MM.1S (cell line): ENCODE measurements at regions not wholly inside any gene's neighbourhood (a gene's known extent, or its start where the extent isn't known, plus 50 kb on each side); places are given as distances from the start of the nearest gene placed in this dataset.

Experiments used
- DNase-seq: peaks from one replicate; pipeline ENCODE4 v3.0.0-alpha.2; 2015
- H2AFZ ChIP-seq: fragments of 300-600 bp; sonication (generic); 2 replicates; pipeline ENCODE4 v1.6.0; 2016; ENCODE audit warnings: antibody characterized with exemption, low read length
- H3F3A ChIP-seq: fragments of 300-600 bp; sonication (generic); 2 replicates; pipeline ENCODE4 v1.6.1; 2016; ENCODE audit warnings: mild to moderate bottlenecking, antibody characterized with exemption, low read length, moderate library complexity, mixed read lengths; ENCODE audit not compliant: insufficient read depth
- H3K27ac ChIP-seq: fragments of 300-600 bp; sonication (generic); 2 replicates; pipeline ENCODE4 v1.5.1; 2016; ENCODE audit warnings: mild to moderate bottlenecking, low read length
- H3K27me3 ChIP-seq: fragments of 300-600 bp; sonication (generic); replicated peaks from 2 replicates; pipeline ENCODE4 v1.6.0; 2016; ENCODE audit warnings: low read length; ENCODE audit not compliant: insufficient read depth
- H3K36me3 ChIP-seq: fragments of 300-600 bp; sonication (generic); replicated peaks from 2 replicates; pipeline ENCODE4 v1.6.1; 2016; ENCODE audit warnings: mild to moderate bottlenecking, low read length, mixed read lengths; ENCODE audit not compliant: insufficient read depth
- H3K4me1 ChIP-seq: fragments of 300-600 bp; sonication (generic); 2 replicates; pipeline ENCODE4 v1.6.1; 2016; ENCODE audit warnings: low read length, mixed read lengths
- H3K4me2 ChIP-seq: fragments of 300-600 bp; sonication (generic); 2 replicates; pipeline ENCODE4 v1.6.0; 2016; ENCODE audit warnings: low read depth, low read length
- H3K4me3 ChIP-seq: fragments of 300-600 bp; sonication (generic); 2 replicates; pipeline ENCODE4 v1.5.1; 2016; ENCODE audit warnings: low read length, mixed read lengths
- H3K79me2 ChIP-seq: fragments of 300-600 bp; sonication (generic); 2 replicates; pipeline ENCODE4 v1.6.1; 2016; ENCODE audit warnings: mixed run types, low read length, mixed read lengths
- H3K9ac ChIP-seq: fragments of 300-600 bp; sonication (generic); 2 replicates; pipeline ENCODE4 v1.6.1; 2016; ENCODE audit warnings: low read length, mixed read lengths
- H3K9me2 ChIP-seq: fragments of 300-600 bp; sonication (generic); replicated peaks from 2 replicates; pipeline ENCODE4 v1.6.1; 2016; ENCODE audit warnings: mild to moderate bottlenecking, low read length, mixed read lengths; ENCODE audit not compliant: insufficient read depth
- H3K9me3 ChIP-seq: fragments of 300-600 bp; sonication (generic); replicated peaks from 2 replicates; pipeline ENCODE4 v1.6.1; 2016; ENCODE audit warnings: mild to moderate bottlenecking, low read length, mixed read lengths; ENCODE audit not compliant: insufficient read depth
- H4K20me1 ChIP-seq: fragments of 300-600 bp; sonication (generic); 2 replicates; pipeline ENCODE4 v1.6.1; 2016; ENCODE audit warnings: mild to moderate bottlenecking, low read length, moderate library complexity, mixed read lengths; ENCODE audit not compliant: insufficient read depth
- CTCF ChIP-seq: fragments of 300-600 bp; sonication (generic); IDR thresholded peaks from 2 replicates; pipeline ENCODE4 v1.5.1; 2016; ENCODE audit warnings: antibody characterized with exemption, low read length, mixed read lengths
- EZH2 ChIP-seq: fragments of 300-600 bp; sonication (generic); optimal IDR thresholded peaks from 2 replicates; pipeline ENCODE3; 2017; ENCODE audit warnings: low read depth, mild to moderate bottlenecking, antibody characterized with exemption, low read length, mixed read lengths
- EZH2phosphoT487 ChIP-seq: fragments of 300-600 bp; sonication (generic); IDR thresholded peaks from 2 replicates; pipeline ENCODE4 v1.6.1; 2018; ENCODE audit warnings: antibody characterized with exemption, low read length

GRCh38 chr14:100381395-100382105 lies 58.4 kb downstream of the SLC25A47 start:
- H3K27me3 ChIP-seq: no peaks in the 10 kb centered on the region
- no peak overlapping the region for H3K4me3 ChIP-seq
- H3K36me3 ChIP-seq: no peaks in the 10 kb centered on the region
- no peaks in the 10 kb centered on the region for H4K20me1 ChIP-seq
- no peak overlapping the region for H3K9ac ChIP-seq
- peaks cover 4% of the 10 kb centered on the region for H3F3A ChIP-seq
- H3K4me2 ChIP-seq: no peak overlapping the region
- TF ChIP-seq CTCF (no peak), EZH2 (no peak)
- no peak overlapping the region for H3K27ac ChIP-seq
- H3K4me1 ChIP-seq: no peaks in the 10 kb centered on the region
- H3K9me2 ChIP-seq: no peaks in the 10 kb centered on the region
- no peaks in the 10 kb centered on the region for H3K79me2 ChIP-seq
- no peak for DNase-seq
- no peaks in the 10 kb centered on the region for H3K9me3 ChIP-seq
- no peak overlapping the region for H2AFZ ChIP-seq

- TF ChIP-seq EZH2phosphoT487 (no peak), CTCF (no peak), EZH2 (no peak)
- Histone ChIP-seq H3K27ac (no peak overlapping the region), H3K36me3 (no peaks in the 10 kb centered on the region), H3K4me2 (no peak overlapping the region), H3K9me2 (no peaks in the 10 kb centered on the region), H3K79me2 (no peaks in the 10 kb centered on the region), H3K4me1 (no peaks in the 10 kb centered on the region), H3K27me3 (no peaks in the 10 kb centered on the region), H3F3A (no peaks in the 10 kb centered on the region), H3K9ac (no peak overlapping the region), H3K9me3 (no peaks in the 10 kb centered on the region), H2AFZ (no peak overlapping the region), H4K20me1 (no peaks in the 10 kb centered on the region), H3K4me3 (no peak overlapping the region)
- DNase-seq: no peak
Observed at GRCh38 chr14:100382106-100382455, 58.9 kb downstream of the SLC25A47 start.

- TF ChIP-seq EZH2phosphoT487 (no peak), CTCF (peak; percentile 60)
- H3K36me3 ChIP-seq: no peaks in the 10 kb centered on the region
- H4K20me1 ChIP-seq: no peaks in the 10 kb centered on the region
- peak; percentile 10 for DNase-seq
- no peak overlapping the region for H2AFZ ChIP-seq
- no peaks in the 10 kb centered on the region for H3K9me2 ChIP-seq
- no peak overlapping the region for H3K9ac ChIP-seq
- H3K4me3 ChIP-seq: no peak overlapping the region
- H3F3A ChIP-seq: no peaks in the 10 kb centered on the region
- H3K4me1 ChIP-seq: no peaks in the 10 kb centered on the region
- no peak overlapping the region for H3K4me2 ChIP-seq
- no peaks in the 10 kb centered on the region for H3K9me3 ChIP-seq
- H3K27ac ChIP-seq: no peak overlapping the region
- no peaks in the 10 kb centered on the region for H3K79me2 ChIP-seq
- H3K27me3 ChIP-seq: no peaks in the 10 kb centered on the region
Observed at GRCh38 chr14:100383727-100384158, 60.6 kb downstream of the SLC25A47 start.
